Gastroesophageal sphincter (tissue), 4 donors: ENCODE measurements at regions not wholly inside any gene's neighbourhood (a gene's known extent, or its start where the extent isn't known, plus 50 kb on each side); places are given as distances from the start of the nearest gene placed in this dataset.

Experiments used
- ATAC-seq: fragments of 150-250 bp; one replicate; pipeline ENCODE4 v1.9.1; 2016; ENCODE audit warnings: mild to moderate bottlenecking, moderate library complexity
- H3K27ac ChIP-seq, 4 donors: fragments of 200-600 bp; sonication (generic) in 3 of 4; 1 replicate in 3 of 4; 2 replicates in 1 of 4; pipeline ENCODE4 v1.5.1; 2016 to 2019
- H3K27me3 ChIP-seq: fragments of 200-600 bp; sonication (generic); one replicate; pipeline ENCODE4 v1.5.1; 2019
- H3K36me3 ChIP-seq, 2 donors: fragments of 200-600 bp; sonication (generic); one replicate each; pipeline ENCODE4 v1.5.1; 2019; ENCODE audit warnings: control low read depth in 1 of 2
- H3K4me1 ChIP-seq, 3 donors: fragments of 200-600 bp; sonication (generic); 1 replicate in 2 of 3; 2 replicates in 1 of 3; pipeline ENCODE4 v1.5.1; 2016 to 2019; ENCODE audit warnings: control low read depth in 2 of 3
- H3K4me3 ChIP-seq, 2 donors: fragments of 200-600 bp; sonication (generic); one replicate each; pipeline ENCODE4 v1.5.1; 2019; ENCODE audit warnings: mild to moderate bottlenecking in 1 of 2, moderate library complexity in 1 of 2
- H3K9me3 ChIP-seq, 3 donors: fragments of 200-600 bp; sonication (generic); one replicate each; pipeline ENCODE4 v1.5.1; 2017 to 2019; ENCODE audit warnings: control low read depth in 2 of 3
- CTCF ChIP-seq, 4 experiments: fragments of 200-600 bp in 2 of 4; fragments of 450-650 bp in 2 of 4; sonication (generic) in 1 of 4; IDR thresholded peaks; one replicate each; pipeline ENCODE4 v1.5.1; 2017 to 2019; ENCODE audit warnings: antibody characterized with exemption in 4 of 4, mild to moderate bottlenecking in 2 of 4, moderate library complexity in 2 of 4
- EP300 ChIP-seq: sonication (generic); formaldehyde crosslinking; IDR thresholded peaks from one replicate; pipeline ENCODE4 v1.6.1; 2017; ENCODE audit warnings: antibody characterized with exemption, mild to moderate bottlenecking
- POLR2A ChIP-seq, 2 donors: fragments of 450-650 bp; IDR thresholded peaks; one replicate each; pipeline ENCODE4 v1.6.1; 2017; ENCODE audit warnings: antibody characterized with exemption in 2 of 2, mild to moderate bottlenecking in 2 of 2, moderate library complexity in 1 of 2
- POLR2AphosphoS5 ChIP-seq: sonication (generic); formaldehyde crosslinking; IDR thresholded peaks from one replicate; pipeline ENCODE4 v1.6.1; 2017; ENCODE audit warnings: antibody characterized with exemption
- WGBS, 2 donors: methylation state at CpG; one replicate each; pipeline ENCODE4 v1.1.5; 2018; ENCODE audit warnings: low coverage in 1 of 2; 5-methylcytosine and 5-hydroxymethylcytosine counted together

GRCh38 chr22:48795664-48796063 is 1032.0 kb downstream of the BRD1 start:
- WGBS, 2 donors, result 7 to 13% methylated on average over 1 to 2 of the region's 2 CpGs
- Histone ChIP-seq H3K36me3 (no peaks in the 10 kb centered on the region), H3K27me3 (peaks cover 36% of the 10 kb centered on the region), H3K9me3 (peaks cover 0 to 5% (median 0%) of the 10 kb centered on the region in 3 donors), H3K4me3 (no peak overlapping the region), H3K27ac (no peak overlapping the region), H3K4me1 (no peaks in the 10 kb centered on the region)
- no peak for TF ChIP-seq CTCF (IDR thresholded peaks at IDR 0.05)
- no peak for TF ChIP-seq POLR2AphosphoS5
- no peak for TF ChIP-seq EP300
- no peak for TF ChIP-seq POLR2A (IDR thresholded peaks at IDR 0.05)
- no peak for ATAC-seq

- Histone ChIP-seq H3K27ac (no peak overlapping the region), H3K4me1 (no peaks in the 10 kb centered on the region), H3K36me3 (no peaks in the 10 kb centered on the region), H3K4me3 (no peak overlapping the region), H3K9me3 (peaks cover 0 to 5% (median 0%) of the 10 kb centered on the region in 3 donors), H3K27me3 (peaks cover 29% of the 10 kb centered on the region)
- 58 to 78% methylated on average over 3 to 7 of the region's 7 CpGs for WGBS, 2 donors
- ATAC-seq, result no peak
- TF ChIP-seq EP300, result no peak
- no peak for TF ChIP-seq POLR2A (IDR thresholded peaks at IDR 0.05)
- TF ChIP-seq POLR2AphosphoS5, result no peak
- TF ChIP-seq CTCF (IDR thresholded peaks at IDR 0.05), result no peak
Observed at GRCh38 chr22:48794906-48795305, 1032.8 kb downstream of the BRD1 start.

GRCh38 chr22:48793949-48794348 is 1033.7 kb downstream of the BRD1 start:
- Histone ChIP-seq H3K9me3 (peaks cover 0 to 5% (median 0%) of the 10 kb centered on the region in 3 donors), H3K36me3 (no peaks in the 10 kb centered on the region), H3K4me3 (no peak overlapping the region), H3K27me3 (peaks cover 25% of the 10 kb centered on the region), H3K27ac (no peak overlapping the region), H3K4me1 (no peaks in the 10 kb centered on the region)
- 79 to 82% methylated on average over 9 to 14 of the region's 37 CpGs for WGBS, 2 donors
- TF ChIP-seq POLR2A (IDR thresholded peaks at IDR 0.05) (no peak), EP300 (no peak), POLR2AphosphoS5 (no peak), CTCF (IDR thresholded peaks at IDR 0.05) (no peak)
- no peak for ATAC-seq

- no peaks in the 10 kb centered on the region for H3K9me3 ChIP-seq
- H3K27ac ChIP-seq, result no peak overlapping the region
- ATAC-seq, result no peak
- H3K27me3 ChIP-seq, result peaks cover 34% of the 10 kb centered on the region
- WGBS, 2 donors, result 43 to 100% methylated on average over 1 to 2 of the region's 3 CpGs
- no peaks in the 10 kb centered on the region for H3K36me3 ChIP-seq
- H3K4me1 ChIP-seq, result no peaks in the 10 kb centered on the region
- TF ChIP-seq EP300 (no peak), POLR2A (IDR thresholded peaks at IDR 0.05) (no peak), CTCF (IDR thresholded peaks at IDR 0.05) (no peak), POLR2AphosphoS5 (no peak)
- H3K4me3 ChIP-seq, result no peak overlapping the region
Observed at GRCh38 chr22:48786679-48786996, 1041.0 kb downstream of the BRD1 start.

- WGBS, 2 donors, result 80% methylated on average over 6 of the region's 14 CpGs; no CpG with 5 or more reads in 1 of the 2 donors
- Histone ChIP-seq H3K27me3 (peaks cover 34% of the 10 kb centered on the region), H3K36me3 (no peaks in the 10 kb centered on the region), H3K4me3 (no peak overlapping the region), H3K9me3 (no peaks in the 10 kb centered on the region), H3K27ac (no peak overlapping the region), H3K4me1 (no peaks in the 10 kb centered on the region)
- ATAC-seq, result no peak
- TF ChIP-seq POLR2AphosphoS5 (no peak), EP300 (no peak)
Observed at GRCh38 chr22:48785792-48786678, 1041.6 kb downstream of the BRD1 start.
